ENCODE measurements at regions not wholly inside any gene's neighbourhood (a gene's known extent, or its start where the extent isn't known, plus 50 kb on each side); places are given as distances from the start of the nearest gene placed in this dataset.

GRCh38 chr5:113902917-113903660, 389.6 kb downstream of the YTHDC2 start:
- Histone ChIP-seq H3K36me3 (replicated peaks in 1 of 2) (no peaks in the 10 kb centered on the region), H3K4me1 (replicated peaks in 1 of 2) (no peaks in the 10 kb centered on the region), H3K27ac (no peak overlapping the region), H3K27me3 (no peaks in the 10 kb centered on the region), H3K4me3 (no peak overlapping the region), H3K9me3 (replicated peaks in 1 of 3) (no peaks in the 10 kb centered on the region)
- no peak for TF ChIP-seq POLR2A (IDR thresholded peaks at IDR 0.05)
- no peak for TF ChIP-seq CTCF (IDR thresholded peaks at IDR 0.05)
- 55 to 70% (median 58%) methylated on average over 2 of the region's 2 CpGs for WGBS, 4 donors
- DNase-seq = no peak
- intact Hi-C loops (cut with DNase I) = no loop called here

GRCh38 chr5:113909782-113910181, 396.3 kb downstream of the YTHDC2 start:
- H3K27ac ChIP-seq = no peak overlapping the region
- intact Hi-C loops (cut with DNase I) = no loop called here
- 65 to 75% (median 69%) methylated on average over 6 of the region's 6 CpGs for WGBS, 4 donors
- no peak overlapping the region for H3K4me3 ChIP-seq
- H3K4me1 ChIP-seq (replicated peaks in 1 of 2) = no peaks in the 10 kb centered on the region
- H3K9me3 ChIP-seq (replicated peaks in 1 of 3) = no peaks in the 10 kb centered on the region
- peak in 1 of 7 donors; percentile 52 for DNase-seq
- H3K27me3 ChIP-seq = no peaks in the 10 kb centered on the region
- TF ChIP-seq POLR2A (IDR thresholded peaks at IDR 0.05) (no peak), CTCF (IDR thresholded peaks at IDR 0.05) (no peak)
- no peaks in the 10 kb centered on the region for H3K36me3 ChIP-seq (replicated peaks in 1 of 2)

- TF ChIP-seq CTCF (IDR thresholded peaks at IDR 0.05) = no peak
- H3K36me3 ChIP-seq (replicated peaks in 1 of 2) = no peaks in the 10 kb centered on the region
- intact Hi-C loops (cut with DNase I) = no loop called here
- WGBS, 4 donors = 31 to 42% (median 36%) methylated on average over 2 of the region's 2 CpGs
- no peaks in the 10 kb centered on the region for H3K9me3 ChIP-seq (replicated peaks in 1 of 3)
- no peak overlapping the region for H3K4me3 ChIP-seq
- H3K27me3 ChIP-seq = no peaks in the 10 kb centered on the region
- H3K27ac ChIP-seq = no peak overlapping the region
- DNase-seq = no peak
- H3K4me1 ChIP-seq (replicated peaks in 1 of 2) = no peaks in the 10 kb centered on the region
Observed at GRCh38 chr5:113917997-113918396, 404.5 kb downstream of the YTHDC2 start.

GRCh38 chr5:113922343-113922742, 408.8 kb downstream of the YTHDC2 start:
- H3K4me1 ChIP-seq (replicated peaks in 1 of 2) = no peaks in the 10 kb centered on the region
- no peak overlapping the region for H3K4me3 ChIP-seq
- no peaks in the 10 kb centered on the region for H3K9me3 ChIP-seq (replicated peaks in 1 of 3)
- TF ChIP-seq CTCF (IDR thresholded peaks at IDR 0.05) (no peak), POLR2A (IDR thresholded peaks at IDR 0.05) (no peak)
- no peak overlapping the region for H3K27ac ChIP-seq
- no peaks in the 10 kb centered on the region for H3K36me3 ChIP-seq (replicated peaks in 1 of 2)
- intact Hi-C loops (cut with DNase I) = no loop called here
- WGBS, 4 donors = 39 to 50% (median 45%) methylated on average over 3 of the region's 3 CpGs
- no peaks in the 10 kb centered on the region for H3K27me3 ChIP-seq
- no peak for DNase-seq
